NCI-H146 treated with DMSO at 0.1 percent for 48 hours (cell line): ENCODE measurements at regions not wholly inside any gene's neighbourhood (a gene's known extent, or its start where the extent isn't known, plus 50 kb on each side); places are given as distances from the start of the nearest gene placed in this dataset.

Source experiments
- DNase-seq: peaks from one replicate; lab custom pipeline; 2025; ENCODE audit not compliant: unreplicated experiment; lab: John Stamatoyannopoulos, UW

DNA sequence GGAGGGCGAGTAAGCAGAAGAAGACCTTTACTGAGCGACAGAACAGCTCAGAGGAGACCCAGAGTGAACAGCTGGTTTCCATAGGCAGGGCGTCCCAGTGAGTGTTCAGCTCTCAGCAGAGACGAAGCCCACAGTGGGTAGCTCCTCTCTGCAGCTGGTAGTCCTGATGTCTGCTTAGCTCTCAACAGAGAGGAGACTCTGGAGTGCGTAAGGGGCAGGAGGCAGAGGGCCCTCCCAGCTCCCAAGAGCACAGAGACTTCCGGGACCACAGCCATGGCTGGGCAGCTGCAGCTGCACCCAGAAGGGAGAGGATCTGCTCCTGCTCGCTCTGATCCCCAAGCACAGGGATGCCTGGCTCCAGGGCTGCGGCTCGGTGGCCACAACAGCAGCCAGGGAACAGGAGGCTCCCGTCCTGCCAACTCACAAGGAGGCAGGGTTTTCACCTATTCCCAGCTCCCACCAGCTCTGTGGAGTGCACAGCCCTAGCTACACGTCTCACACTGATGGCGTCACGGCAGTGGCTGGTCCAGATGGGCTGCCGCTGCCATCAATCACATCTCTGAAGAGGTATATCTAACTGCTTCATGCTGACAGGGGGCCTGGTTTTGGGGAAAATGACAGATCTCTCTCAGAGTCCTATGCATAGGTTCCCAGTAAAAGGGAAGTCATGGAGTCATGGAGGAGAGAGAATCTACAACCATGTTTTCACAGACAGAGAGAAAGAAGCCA lies 2660.1 kb upstream of the PCDH20 start:
- peak; percentile 80 for DNase-seq

DNA sequence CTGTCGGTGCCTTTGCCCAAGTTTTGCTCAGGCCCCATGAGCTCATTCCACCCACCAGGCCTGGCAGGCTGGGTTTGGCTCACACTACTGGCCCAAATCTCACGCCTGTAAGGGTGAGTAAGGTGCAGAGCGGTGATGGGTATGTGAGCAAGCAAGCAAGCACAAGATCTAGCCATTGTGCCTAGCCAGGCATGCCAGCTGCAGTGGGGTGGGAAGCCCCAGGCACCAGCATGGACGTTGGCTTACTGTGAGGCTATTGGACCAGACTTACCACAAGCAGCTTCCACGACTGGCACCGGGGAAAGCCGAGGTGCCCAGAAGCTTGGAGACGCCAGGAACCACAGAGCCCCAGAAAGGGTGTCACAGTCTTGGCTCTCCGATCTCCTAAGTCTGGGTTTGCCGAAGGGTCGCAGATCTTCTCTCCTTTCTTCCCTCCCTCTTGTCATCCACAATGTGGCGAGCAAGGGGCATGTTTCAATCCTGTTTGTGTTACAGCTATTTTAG lies 2659.4 kb upstream of the PCDH20 start:
- peak; percentile 38 for DNase-seq

DNA sequence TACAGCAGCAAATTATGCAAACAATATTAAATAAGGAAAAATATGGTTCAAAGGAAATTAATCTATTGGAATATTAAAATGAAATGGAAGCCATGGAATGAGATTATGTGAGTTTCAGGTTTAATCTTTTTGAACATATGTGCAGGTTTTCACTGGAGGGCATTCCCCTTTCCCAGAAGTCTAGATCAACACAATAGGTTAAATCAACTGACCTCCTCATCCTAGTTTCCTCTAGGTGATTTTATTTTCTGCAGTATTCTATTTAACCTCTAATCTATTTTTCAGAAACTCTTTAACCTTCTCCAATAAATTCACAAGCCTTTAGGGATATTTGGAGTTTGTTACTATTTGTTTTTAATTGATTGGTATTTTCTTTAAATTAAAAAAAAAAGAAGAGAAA lies 2657.6 kb upstream of the PCDH20 start:
- no peak for DNase-seq

DNA sequence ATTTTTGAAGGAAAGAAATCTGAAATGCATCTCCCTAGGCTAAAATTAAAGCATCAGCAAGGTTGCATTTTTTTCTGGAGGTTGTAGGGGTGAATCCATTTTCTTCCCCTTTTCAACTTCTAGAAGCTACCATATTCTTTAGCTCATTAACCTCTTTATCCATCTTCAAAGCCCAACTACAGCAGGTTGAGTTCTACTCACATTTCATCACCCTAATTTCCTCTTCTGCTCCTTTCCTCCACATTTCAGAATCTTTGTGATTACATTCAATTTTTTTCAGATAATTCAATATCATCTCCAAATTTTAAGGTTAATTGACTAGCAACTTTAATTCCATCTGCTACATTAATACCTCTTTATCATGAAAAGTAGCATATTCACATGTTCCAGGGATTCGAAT lies 2655.7 kb upstream of the PCDH20 start:
- no peak for DNase-seq

DNA sequence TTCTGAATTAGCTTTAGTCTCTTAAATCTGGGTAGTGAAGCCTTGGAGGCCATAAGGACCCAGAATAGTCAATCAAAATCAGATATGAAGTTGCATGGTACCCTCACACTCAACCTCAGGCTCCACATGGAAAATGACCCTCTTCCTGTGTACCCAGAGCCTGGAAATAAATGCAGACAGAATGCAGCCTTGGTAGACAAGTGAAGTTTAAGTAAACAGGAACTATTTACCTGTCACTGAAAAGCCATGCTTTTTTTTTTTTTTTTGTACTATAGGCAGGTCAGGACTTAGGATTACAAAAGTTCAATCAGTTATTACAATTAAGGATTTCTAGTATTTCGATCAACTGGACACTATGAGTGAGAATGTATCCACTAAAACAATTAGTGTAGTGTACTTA lies 2654.2 kb upstream of the PCDH20 start:
- DNase-seq: no peak

DNA sequence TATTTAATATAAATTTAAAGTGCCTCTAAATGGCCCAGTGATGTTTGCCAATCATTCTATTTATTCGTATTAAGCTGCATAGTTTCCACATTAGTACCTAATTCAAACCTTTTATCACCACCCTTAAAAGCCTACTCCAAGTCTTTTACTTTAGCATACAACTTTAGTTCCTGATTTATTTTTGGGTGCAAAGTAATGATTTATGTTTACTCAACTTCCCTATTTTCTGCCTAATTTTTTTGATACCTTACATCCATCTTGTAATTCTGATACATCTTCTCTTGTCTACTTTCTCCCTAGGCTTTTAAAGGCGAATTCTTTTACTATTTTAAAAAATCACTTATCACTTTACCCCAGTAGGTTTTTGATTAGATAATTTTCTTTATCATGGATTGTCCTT lies 2651.1 kb upstream of the PCDH20 start:
- DNase-seq: no peak

DNA sequence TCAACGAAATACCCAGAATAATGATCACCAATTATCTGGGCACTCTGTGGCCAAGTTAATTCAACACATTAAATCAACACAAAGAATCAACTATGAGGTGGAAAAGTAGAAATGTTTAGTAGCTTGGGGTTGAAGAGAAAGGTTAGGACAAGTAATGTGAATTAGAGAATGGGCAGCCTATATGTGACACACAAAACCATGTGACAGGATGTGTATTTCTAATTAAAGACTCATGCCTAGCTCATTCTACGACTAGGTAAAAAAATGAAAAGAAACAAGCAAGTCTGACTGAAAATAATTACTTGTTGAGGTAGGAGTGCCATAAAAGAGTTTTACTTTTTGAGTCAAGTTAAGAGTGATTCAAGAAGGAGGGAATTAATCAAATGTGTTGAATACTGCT lies 2646.0 kb upstream of the PCDH20 start:
- DNase-seq: no peak

DNA sequence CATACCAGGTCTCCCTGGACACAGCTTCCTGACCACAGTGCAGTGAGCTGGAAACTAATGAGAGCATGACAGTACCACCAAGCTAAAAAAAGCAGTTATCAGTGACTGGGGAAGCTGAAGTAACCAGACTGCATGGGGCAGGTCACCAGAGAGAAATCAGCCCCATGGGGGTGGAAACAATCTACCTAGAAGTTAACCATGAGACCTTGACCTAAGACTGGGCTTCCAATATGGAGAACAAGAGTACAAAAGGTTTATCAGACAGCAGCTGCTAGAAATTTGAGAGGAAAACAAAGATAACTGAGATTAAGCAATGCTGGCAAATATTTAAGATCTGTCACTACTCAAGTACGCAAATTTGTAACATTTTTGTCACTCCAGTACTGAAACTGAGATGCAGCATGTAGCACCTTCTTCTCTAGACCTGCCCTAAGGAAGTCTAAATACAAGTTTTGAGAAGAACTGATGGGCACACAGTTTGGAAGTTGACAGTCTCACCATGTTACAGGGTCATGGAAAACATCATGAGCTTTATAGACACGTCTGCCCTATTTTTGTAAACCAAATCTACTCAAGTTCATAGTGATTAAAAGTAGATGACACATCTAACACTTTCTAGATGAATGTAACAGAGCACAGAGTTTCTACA lies 2641.8 kb upstream of the PCDH20 start:
- DNase-seq: no peak

DNA sequence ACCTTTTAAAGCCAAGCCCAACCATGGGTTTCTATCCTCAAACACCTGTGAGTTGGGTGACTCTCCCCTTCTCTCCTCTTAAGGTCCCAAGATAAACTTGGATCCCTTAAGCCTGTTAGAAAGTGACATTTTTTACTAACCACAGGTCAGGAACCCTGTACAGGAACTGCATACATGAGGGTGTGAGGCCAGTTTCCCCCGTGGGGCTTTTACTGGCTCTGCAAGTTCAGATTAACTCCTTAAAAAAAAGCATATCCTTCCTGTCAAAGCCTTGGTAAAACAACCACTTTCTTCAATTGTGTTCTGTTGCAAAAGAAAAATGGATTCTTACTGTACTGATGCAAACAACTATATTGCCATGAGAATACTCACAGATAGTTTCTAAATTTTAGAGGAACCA lies 2638.7 kb upstream of the PCDH20 start:
- DNase-seq: no peak

DNA sequence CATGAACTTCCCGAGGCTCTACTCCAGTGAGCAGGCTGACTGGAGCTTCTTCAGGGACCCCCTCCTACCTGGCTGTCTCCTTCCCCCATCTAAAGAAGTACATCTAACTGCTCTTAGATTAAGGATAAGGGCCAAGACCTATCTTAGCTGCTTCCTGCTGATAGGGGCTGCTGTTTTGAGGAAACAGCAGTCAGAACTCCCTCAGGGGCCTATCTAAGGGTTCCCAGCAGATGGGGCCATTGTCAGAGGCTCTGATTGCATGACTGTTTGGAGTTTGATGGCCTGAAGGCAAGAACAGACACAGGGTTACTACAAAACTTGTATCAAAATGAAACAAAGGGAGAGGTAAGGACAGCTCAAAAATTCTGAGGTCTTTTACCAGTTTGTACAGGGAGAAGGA lies 2636.9 kb upstream of the PCDH20 start:
- DNase-seq: no peak

DNA sequence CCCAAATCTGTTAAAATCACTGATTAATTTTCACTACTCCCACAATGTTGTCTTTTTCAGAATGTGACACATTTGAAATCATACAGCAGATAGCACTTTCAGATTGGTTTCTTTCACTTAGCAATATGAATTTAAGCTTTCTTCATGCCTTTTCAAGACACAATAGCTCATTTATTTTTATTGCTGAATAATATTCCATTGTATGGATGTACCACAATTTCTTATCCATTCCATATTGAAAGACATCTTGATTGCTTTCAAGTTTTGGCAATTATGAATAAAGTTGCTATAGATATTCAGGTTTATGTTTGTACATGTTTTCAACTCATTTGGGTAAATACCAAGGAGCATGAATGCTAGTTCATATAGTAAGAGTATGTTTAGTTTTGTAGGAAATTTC lies 2635.6 kb upstream of the PCDH20 start:
- no peak for DNase-seq

DNA sequence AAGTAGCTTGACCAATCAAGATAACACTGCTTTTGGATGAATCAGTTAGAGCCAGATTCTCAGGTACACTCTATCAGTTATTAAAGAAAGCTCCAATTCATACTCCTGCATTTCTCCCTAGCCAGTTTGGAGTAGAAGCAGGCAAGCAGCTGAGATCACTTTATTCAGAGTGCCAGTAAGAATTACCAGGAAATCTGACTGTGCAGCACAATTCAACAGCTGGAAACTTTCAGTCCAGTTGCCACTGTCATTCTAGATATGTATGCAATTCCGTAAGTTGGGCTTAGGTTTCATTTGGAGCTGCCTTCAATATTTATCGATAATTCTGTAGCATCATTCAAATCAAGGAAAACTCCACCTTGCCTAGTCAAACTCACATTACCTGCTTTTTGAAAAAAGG lies 2625.6 kb upstream of the PCDH20 start:
- DNase-seq: no peak

DNA sequence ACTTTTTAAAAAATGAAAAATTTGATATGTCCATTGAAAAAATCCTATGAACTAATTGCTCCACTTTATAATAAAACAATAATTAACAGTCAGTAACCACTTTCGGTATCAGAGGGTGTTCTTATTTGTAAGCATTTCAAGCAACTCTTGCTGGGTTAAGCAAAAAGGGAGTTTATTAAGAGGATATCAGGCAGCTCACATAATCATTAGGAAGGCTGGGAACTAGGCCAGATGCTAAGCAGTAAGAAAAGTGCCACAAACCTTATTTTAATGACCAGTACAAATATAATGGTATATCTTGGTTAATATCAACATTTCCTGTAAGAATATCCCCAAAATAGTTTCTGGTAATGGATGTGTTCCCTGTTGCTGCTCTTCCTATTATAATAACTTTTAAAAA lies 2618.3 kb upstream of the PCDH20 start:
- DNase-seq: no peak

DNA sequence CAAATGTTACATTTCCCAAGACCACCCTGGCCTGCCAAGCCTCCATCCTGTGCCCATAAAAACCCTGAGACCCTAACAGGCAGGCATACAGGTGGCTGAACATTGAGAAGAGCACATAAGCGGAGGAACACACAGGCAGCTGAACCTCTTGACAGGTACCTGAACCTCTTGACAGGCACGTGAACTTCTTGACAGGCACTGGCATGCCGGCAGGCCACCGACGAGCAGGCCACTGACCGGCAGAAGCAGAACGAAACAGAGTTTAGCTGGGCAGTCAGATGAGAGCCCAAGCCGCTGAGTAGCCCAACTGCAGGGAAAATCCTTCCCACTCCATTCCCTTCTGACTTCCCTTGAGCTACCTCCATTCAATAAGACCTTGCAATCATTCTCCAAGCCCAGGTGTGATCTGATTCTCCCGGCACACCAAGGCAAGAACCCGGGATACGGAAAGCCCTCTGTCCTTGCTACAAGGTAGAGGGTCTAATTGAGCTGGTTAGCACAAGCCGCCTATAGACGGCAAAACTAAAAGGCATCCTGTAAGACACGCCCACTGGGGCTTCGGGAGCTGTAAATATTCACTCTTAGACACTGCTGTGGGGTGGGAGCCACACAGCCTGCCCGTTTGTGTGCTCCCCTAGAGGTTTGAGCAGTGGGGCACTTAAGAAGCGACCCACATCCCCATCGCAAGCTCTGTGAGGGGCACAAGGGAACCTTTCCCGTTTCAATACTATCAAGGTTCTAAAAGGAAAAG lies 2613.9 kb upstream of the PCDH20 start:
- DNase-seq: no peak

DNA sequence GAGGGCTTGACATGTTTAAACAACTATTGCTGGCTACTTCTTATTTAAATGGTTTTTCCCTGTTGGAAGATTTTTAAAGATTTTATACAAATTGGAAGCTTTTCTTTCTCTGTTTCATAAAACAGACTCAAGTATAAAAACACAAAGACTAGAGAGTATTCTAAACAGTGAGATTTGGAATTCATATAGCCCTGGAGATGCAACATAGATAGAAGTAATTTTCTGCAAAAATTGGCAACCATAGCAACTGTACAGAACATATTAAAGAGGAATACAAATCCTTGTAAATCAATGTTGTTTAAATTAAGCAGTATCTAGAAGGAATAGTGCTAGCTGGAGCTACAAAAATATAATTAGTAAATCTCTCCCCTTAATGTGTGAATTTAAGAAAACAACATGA lies 2612.9 kb upstream of the PCDH20 start:
- no peak for DNase-seq

DNA sequence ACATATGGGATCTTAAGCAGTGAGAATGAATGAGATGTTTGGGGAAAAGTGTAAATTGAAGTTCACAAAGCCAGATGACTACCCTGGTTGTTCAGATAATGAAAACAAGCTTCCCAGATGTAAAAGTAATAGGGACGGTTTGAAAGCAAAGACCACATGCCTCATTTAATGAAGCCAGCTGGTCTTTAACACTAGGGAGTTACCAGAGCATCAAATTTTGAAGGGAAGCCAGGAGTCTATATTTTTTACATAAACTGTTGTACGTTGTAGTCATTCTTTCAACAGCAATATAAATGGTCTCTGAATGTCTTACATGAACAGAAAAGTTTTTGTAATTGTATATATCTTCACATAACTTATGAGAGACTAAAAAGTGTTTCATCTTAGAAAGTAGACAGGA lies 2604.5 kb upstream of the PCDH20 start:
- DNase-seq: no peak

DNA sequence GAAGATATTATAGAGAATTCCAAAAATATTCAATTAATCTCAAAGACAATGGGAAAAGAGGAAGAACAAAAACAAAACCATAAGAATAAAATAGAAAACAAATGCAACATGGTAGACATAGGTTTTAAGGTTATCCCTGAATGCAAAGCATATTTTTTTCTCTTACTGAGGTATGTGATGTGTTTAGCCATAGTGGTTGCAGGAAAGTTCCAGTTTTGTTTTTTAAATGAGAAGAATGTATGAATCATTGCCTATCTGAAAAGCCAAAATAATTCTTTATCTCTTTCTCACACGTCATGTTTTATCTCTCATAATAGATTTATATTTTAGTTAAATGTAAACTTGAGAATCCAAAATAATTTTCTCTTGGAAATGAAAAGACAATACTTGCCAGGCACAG lies 2591.7 kb upstream of the PCDH20 start:
- no peak for DNase-seq

DNA sequence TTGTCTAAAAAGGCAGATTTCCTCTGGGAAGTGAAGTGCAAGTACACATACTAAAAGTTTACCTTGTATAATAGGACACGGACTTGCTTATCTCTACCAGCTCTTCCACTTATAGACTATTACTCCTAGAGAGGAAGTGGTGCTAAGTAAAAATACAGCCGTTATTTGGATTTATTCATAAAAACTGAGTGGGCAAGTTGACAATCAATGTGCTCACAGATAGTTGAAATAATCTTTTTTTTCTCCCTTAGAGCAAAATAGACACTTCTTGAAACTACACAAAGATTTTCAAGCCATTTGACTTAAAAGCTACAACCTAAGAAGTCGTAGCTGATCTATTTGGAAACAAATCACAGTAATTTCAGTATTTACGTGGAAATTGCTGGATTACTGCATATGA lies 2584.7 kb upstream of the PCDH20 start:
- DNase-seq: no peak

DNA sequence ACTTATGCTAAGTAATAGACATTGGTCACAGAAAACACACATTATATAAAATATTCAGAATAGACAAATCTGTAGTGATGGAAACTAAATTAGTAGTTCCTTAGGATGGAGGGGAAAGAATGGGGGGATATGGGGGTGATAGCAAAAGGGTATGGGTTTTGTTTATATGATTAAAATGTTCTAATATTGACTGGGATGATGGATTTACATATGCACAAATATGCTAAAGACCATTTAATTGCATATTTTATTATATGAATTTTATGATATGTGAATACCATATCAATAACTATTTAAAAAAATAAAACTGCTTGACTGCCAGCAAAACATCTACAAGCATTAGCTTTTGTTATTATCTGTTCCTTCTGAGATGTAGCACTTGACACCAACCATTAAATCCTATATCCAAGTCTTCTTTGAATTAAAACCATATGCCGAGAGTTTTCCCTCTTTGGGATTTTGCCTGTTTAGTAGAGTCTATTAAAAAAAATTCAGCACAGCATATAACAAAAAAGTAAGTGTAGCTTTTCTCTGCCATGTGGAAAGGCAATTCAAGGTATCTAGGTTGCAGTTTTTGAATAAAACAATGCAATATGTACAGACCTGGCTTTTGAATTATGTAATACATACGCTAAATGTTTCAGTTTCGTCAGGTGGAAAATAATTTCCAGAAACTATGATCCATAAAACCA lies 2584.1 kb upstream of the PCDH20 start:
- DNase-seq: no peak

DNA sequence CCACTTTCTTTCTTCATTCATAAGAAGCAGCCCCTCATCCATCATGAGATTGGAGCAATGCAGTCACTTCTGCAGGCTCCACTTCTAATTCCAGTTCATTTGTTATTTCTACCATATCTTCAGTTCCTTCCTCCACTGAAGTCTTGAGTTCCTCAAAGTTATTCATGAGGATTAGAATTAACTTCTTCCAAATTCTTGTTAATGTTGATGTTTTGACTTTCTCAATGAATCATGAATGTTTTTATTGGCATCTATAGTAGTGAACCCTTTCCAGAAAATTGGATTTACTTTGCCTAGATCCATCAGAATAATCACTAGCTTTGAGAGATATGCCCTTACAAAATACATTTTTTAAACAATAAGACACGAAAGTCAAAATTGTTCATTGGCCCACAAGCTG lies 2567.7 kb upstream of the PCDH20 start:
- no peak for DNase-seq

DNA sequence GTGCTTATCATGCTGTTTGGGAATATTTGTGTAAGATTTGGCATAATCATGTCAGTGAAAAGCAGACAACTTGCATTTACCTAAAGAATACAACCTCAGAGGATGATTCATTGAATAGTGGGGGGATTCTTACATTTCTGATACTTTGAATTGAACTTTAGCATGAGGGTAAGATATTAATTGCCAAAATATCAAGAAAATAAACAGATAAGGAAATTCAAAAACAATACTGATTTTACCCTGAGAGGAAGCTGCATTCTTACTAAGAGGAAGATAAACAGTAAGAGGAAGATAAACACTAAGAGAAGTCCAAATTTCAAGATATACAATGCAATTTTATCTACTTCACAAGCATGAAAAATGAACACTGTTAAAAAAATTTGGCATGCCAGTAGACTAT lies 2564.3 kb upstream of the PCDH20 start:
- no peak for DNase-seq

DNA sequence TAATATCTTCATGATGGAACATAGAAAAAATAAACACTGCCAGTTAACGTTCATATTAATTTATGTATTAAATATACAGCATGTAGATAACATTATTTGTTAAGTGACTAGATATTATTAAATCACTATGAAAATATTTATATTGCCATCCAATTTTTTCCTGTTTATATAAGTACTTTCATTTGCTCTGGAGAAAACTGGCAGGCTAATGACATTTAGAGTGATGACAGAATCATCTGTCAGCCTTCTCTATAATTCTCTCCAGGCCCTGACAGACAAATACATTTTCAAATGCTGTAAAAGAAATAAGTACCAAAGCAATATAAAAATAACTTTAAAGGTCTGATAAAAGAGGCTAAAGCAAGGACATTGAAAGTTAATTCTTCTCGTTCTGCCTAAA lies 2556.7 kb upstream of the PCDH20 start:
- DNase-seq: no peak
